Kidney (tissue), 13 donors: ENCODE measurements at regions not wholly inside any gene's neighbourhood (a gene's known extent, or its start where the extent isn't known, plus 50 kb on each side); places are given as distances from the start of the nearest gene placed in this dataset.

ENCODE experiments used
- DNase-seq, 5 donors: peaks; one replicate each; pipeline ENCODE4 v3.0.0-alpha.2; 2013 to 2020
- FAIRE-seq: peaks from 2 replicates; lab custom pipeline; 2012; peaks lifted over from hg19 to GRCh38; lab: Jason Lieb, UNC
- H3K27ac ChIP-seq, 2 donors: one replicate each; pipeline ENCODE4 v1.7.0; 2013; ENCODE audit warnings: low read depth in 2 of 2, low read length in 2 of 2, inconsistent platforms in 1 of 2
- H3K27me3 ChIP-seq: one replicate; pipeline ENCODE4 v1.7.1; 2013; ENCODE audit warnings: low read length, inconsistent platforms; ENCODE audit not compliant: control insufficient read depth, insufficient read depth
- H3K36me3 ChIP-seq, 3 donors: one replicate each; pipeline versions ENCODE4 v1.7.0 to v1.7.1; 2013; ENCODE audit warnings: low read length in 3 of 3, control low read depth in 1 of 3, inconsistent platforms in 1 of 3; ENCODE audit not compliant: insufficient read depth in 3 of 3, control insufficient read depth in 2 of 3
- H3K4me1 ChIP-seq, 3 donors: one replicate each; pipeline versions ENCODE4 v1.7.0 to v1.7.1; 2013; ENCODE audit warnings: low read length in 3 of 3, inconsistent platforms in 1 of 3, low read depth in 1 of 3; ENCODE audit not compliant: control insufficient read depth in 2 of 3, insufficient read depth in 2 of 3
- H3K4me3 ChIP-seq, 3 donors: one replicate each; pipeline versions ENCODE4 v1.7.0 to v1.8.1; 2013; ENCODE audit warnings: low read length in 3 of 3, control low read depth in 1 of 3, inconsistent platforms in 1 of 3
- H3K9ac ChIP-seq, 3 donors: one replicate each; pipeline versions ENCODE4 v1.7.0 to v1.7.1; 2013; ENCODE audit warnings: low read length in 3 of 3, control low read depth in 1 of 3, inconsistent platforms in 1 of 3
- H3K9me3 ChIP-seq, 3 donors: one replicate each; pipeline versions ENCODE4 v1.7.0 to v1.7.1; 2013; ENCODE audit warnings: low read length in 3 of 3, control low read depth in 1 of 3, inconsistent platforms in 1 of 3; ENCODE audit not compliant: control insufficient read depth in 2 of 3, insufficient read depth in 1 of 3
- CTCF ChIP-seq: IDR thresholded peaks from 3 replicates; pipeline ENCODE4 v1.5.1; 2012; ENCODE audit warnings: mild to moderate bottlenecking, moderate library complexity, borderline replicate concordance; ENCODE audit not compliant: insufficient read depth; ENCODE audit errors: extremely low read depth
- intact Hi-C: fragments of 100-400 bp; cut with DNase I; formaldehyde crosslinking; loops from one replicate; pipeline ENCODE4 v1.11.1; 2022
- donor health status: control.
- donor health status: control.
- donor health status: control.
- donor health status: control.
- donor health status: control.
- donor health status: DM: yes; HTN: yes; CAD: no.
- donor health status: Normal renal cell carcinoma (clear cell type).

- Histone ChIP-seq H3K27ac (no peak overlapping the region), H3K9me3 (no peaks in the 10 kb centered on the region), H3K4me3 (no peak overlapping the region), H3K4me1 (no peaks in the 10 kb centered on the region), H3K27me3 (no peaks in the 10 kb centered on the region), H3K36me3 (no peaks in the 10 kb centered on the region), H3K9ac (no peak overlapping the region)
- DNase-seq (no peak), FAIRE-seq (no peak)
- TF ChIP-seq CTCF: no peak
- intact Hi-C loops: no loop called here
These were observed 430.5 kb upstream of the POU3F4 start for GRCh38 chrX:83077606-83078005.

DNA sequence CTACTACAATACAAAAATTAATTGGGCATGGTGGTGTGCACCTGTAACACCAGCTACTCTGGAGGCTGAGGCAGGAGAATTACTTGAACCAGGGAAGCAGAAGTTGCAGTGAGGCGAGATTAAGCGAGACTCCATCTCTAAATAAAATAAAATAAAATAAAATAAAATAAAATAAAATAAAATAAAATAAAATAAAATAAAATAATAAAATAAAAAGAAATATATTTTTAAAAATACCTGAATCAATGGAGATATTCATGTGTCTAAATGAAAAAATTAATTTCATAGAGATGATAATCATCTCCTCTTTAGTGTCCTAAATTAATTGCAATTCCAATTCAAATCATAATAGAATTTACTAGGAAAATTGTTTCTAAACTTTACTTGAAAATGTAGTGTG lies 406.1 kb upstream of the POU3F4 start:
- TF ChIP-seq CTCF: no peak
- FAIRE-seq (no peak), DNase-seq (no peak)
- Histone ChIP-seq H3K4me1 (no peaks in the 10 kb centered on the region), H3K9me3 (no peaks in the 10 kb centered on the region), H3K27me3 (no peaks in the 10 kb centered on the region), H3K9ac (no peak overlapping the region), H3K36me3 (no peaks in the 10 kb centered on the region), H3K27ac (no peak overlapping the region), H3K4me3 (no peak overlapping the region)
- intact Hi-C loops: no loop called here

- H3K36me3 ChIP-seq: no peaks in the 10 kb centered on the region
- no peak overlapping the region for H3K27ac ChIP-seq
- TF ChIP-seq CTCF: no peak
- intact Hi-C loops: no loop called here
- H3K9ac ChIP-seq: no peak overlapping the region
- H3K4me3 ChIP-seq: no peak overlapping the region
- no peak for DNase-seq
- no peak for FAIRE-seq
- no peaks in the 10 kb centered on the region for H3K27me3 ChIP-seq
- no peaks in the 10 kb centered on the region for H3K4me1 ChIP-seq
- no peaks in the 10 kb centered on the region for H3K9me3 ChIP-seq
These were observed 399.8 kb upstream of the POU3F4 start for GRCh38 chrX:83108278-83108677.

DNA sequence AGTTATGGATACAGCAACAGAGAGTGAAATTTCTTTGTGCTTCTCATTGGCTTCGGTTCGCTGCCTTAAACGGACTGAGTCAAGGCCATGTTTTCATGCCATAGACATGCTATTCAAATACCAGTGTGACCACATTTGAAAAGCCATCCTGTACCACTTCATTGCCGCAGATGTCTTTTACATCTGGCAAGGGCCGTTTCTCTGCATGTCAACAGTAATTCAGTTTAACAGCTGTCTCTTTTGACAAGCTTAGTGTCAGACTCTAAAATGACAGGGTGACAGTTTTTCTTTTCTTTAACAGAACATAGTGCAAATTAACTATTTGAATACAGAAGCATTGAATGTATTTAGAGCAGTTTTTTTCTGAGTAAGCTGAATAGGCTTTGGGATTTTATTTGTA lies 362.2 kb upstream of the POU3F4 start:
- Histone ChIP-seq H3K4me1 (no peaks in the 10 kb centered on the region), H3K9me3 (no peaks in the 10 kb centered on the region), H3K4me3 (no peak overlapping the region), H3K9ac (no peak overlapping the region), H3K27me3 (no peaks in the 10 kb centered on the region), H3K36me3 (no peaks in the 10 kb centered on the region), H3K27ac (no peak overlapping the region)
- intact Hi-C loops: no loop called here
- FAIRE-seq (no peak), DNase-seq (no peak)
- TF ChIP-seq CTCF: no peak
